GM23338 (cell line): ENCODE measurements at regions not wholly inside any gene's neighbourhood (a gene's known extent, or its start where the extent isn't known, plus 50 kb on each side); places are given as distances from the start of the nearest gene placed in this dataset.

Experiments used
- ATAC-seq: fragments of 200-7000 bp; cut with Tn5 transposase; 3 replicates; pipeline ENCODE4 v1.9.1; 2020
- DNase-seq: peaks from one replicate; pipeline ENCODE4 v3.0.0-alpha.2; 2015; ENCODE audit warnings: low spot score
- H2AFZ ChIP-seq: fragments of 200-600 bp; sonication (generic); 2 replicates; pipeline ENCODE4 v1.8.0; 2016; ENCODE audit warnings: antibody characterized with exemption, mild to moderate bottlenecking, moderate library complexity
- H3F3A ChIP-seq: fragments of 200-600 bp; sonication (generic); replicated peaks from 2 replicates; pipeline ENCODE4 v1.8.0; 2017; ENCODE audit warnings: antibody characterized with exemption, mixed run types, low read depth
- H3K27ac ChIP-seq: fragments of 200-600 bp; sonication (generic); 2 replicates; pipeline ENCODE4 v1.6.1; 2016; ENCODE audit warnings: low read depth
- H3K27me3 ChIP-seq: fragments of 200-600 bp; sonication (generic); 2 replicates; pipeline ENCODE4 v1.8.0; 2016; ENCODE audit warnings: mild to moderate bottlenecking, mixed run types, moderate library complexity; ENCODE audit not compliant: insufficient read depth
- H3K36me3 ChIP-seq: fragments of 200-600 bp; sonication (generic); 2 replicates; pipeline ENCODE4 v1.8.0; 2016; ENCODE audit warnings: mild to moderate bottlenecking; ENCODE audit not compliant: insufficient read depth
- H3K4me1 ChIP-seq: fragments of 200-600 bp; sonication (generic); 2 replicates; pipeline ENCODE4 v1.8.0; 2016; ENCODE audit warnings: mild to moderate bottlenecking, moderate library complexity; ENCODE audit not compliant: insufficient read depth
- H3K4me2 ChIP-seq: fragments of 200-600 bp; sonication (generic); 2 replicates; pipeline ENCODE4 v1.7.1; 2017; ENCODE audit warnings: mixed run types
- H3K4me3 ChIP-seq: fragments of 200-600 bp; sonication (generic); 2 replicates; pipeline ENCODE4 v1.6.1; 2016; ENCODE audit warnings: mixed run types
- H3K79me2 ChIP-seq: fragments of 200-600 bp; sonication (generic); replicated peaks from 2 replicates; pipeline ENCODE4 v1.8.0; 2017; ENCODE audit warnings: mild to moderate bottlenecking; ENCODE audit not compliant: insufficient read depth
- H3K9me2 ChIP-seq: fragments of 200-600 bp; sonication (generic); 2 replicates; pipeline ENCODE4 v1.8.0; 2017; ENCODE audit not compliant: insufficient read depth
- H4K20me1 ChIP-seq: fragments of 200-600 bp; sonication (generic); replicated peaks from 2 replicates; pipeline ENCODE4 v1.8.0; 2017; ENCODE audit warnings: mild to moderate bottlenecking; ENCODE audit not compliant: insufficient read depth
- H3K27ac Mint-ChIP-seq: 2 replicates; pipeline ENCODE4 v1.8.0; 2020; ENCODE audit warnings: inconsistent platforms, mild to moderate bottlenecking, moderate library complexity, mixed read lengths
- H3K27me3 Mint-ChIP-seq: 3 replicates; pipeline ENCODE4 v1.8.0; 2022; ENCODE audit warnings: low read depth, mild to moderate bottlenecking, moderate library complexity, mixed read lengths, inconsistent platforms; ENCODE audit not compliant: insufficient read depth, poor library complexity
- H3K36me3 Mint-ChIP-seq: 3 replicates; pipeline ENCODE4 v1.8.0; 2021; ENCODE audit warnings: low read depth, mild to moderate bottlenecking, inconsistent platforms, moderate library complexity, mixed read lengths
- H3K4me1 Mint-ChIP-seq: 3 replicates; pipeline ENCODE4 v1.8.0; 2020; ENCODE audit warnings: mild to moderate bottlenecking, inconsistent platforms, mixed read lengths
- H3K4me3 Mint-ChIP-seq: 3 replicates; pipeline ENCODE4 v1.8.0; 2021; ENCODE audit warnings: moderate library complexity, mild to moderate bottlenecking, inconsistent platforms, mixed read lengths
- H3K9me3 Mint-ChIP-seq: 3 replicates; pipeline ENCODE4 v1.8.0; 2020; ENCODE audit warnings: moderate library complexity, mild to moderate bottlenecking, inconsistent platforms, mixed read lengths
- CREB1 ChIP-seq: fragments of 250-450 bp; sonication (Bioruptor Pico); IDR thresholded peaks from 2 replicates; pipeline ENCODE4 v1.5.0; 2020; ENCODE audit warnings: low read depth, mild to moderate bottlenecking, moderate library complexity
- CTCF ChIP-seq, 2 experiments: fragments of 200-600 bp in 1 of 2; sonication (generic) in 1 of 2; conservative IDR thresholded peaks; 2 replicates each; pipeline versions ENCODE4 v1.5.1 to v1.6.1; 2016 to 2017; ENCODE audit warnings: antibody characterized with exemption in 2 of 2, low read depth in 2 of 2, mild to moderate bottlenecking in 2 of 2, moderate library complexity in 1 of 2
- ETS1 ChIP-seq: IDR thresholded peaks from 2 replicates; pipeline ENCODE4 v1.6.1; 2016; ENCODE audit warnings: antibody characterized with exemption
- EZH2 ChIP-seq: fragments of 200-600 bp; sonication (generic); IDR thresholded peaks from one replicate; pipeline ENCODE4 v1.8.0; 2017; ENCODE audit warnings: antibody characterized with exemption, mild to moderate bottlenecking, low read depth; ENCODE audit not compliant: unreplicated experiment
- EZH2phosphoT487 ChIP-seq: fragments of 200-600 bp; sonication (generic); IDR thresholded peaks from one replicate; pipeline ENCODE4 v1.8.1; 2018; ENCODE audit warnings: antibody characterized with exemption; ENCODE audit not compliant: unreplicated experiment
- JUNB ChIP-seq: IDR thresholded peaks from one replicate; pipeline ENCODE4 v1.6.1; 2016; ENCODE audit warnings: antibody characterized with exemption; ENCODE audit not compliant: unreplicated experiment
- NANOG ChIP-seq: IDR thresholded peaks from 2 replicates; pipeline ENCODE4 v1.6.1; 2016; ENCODE audit warnings: antibody characterized with exemption, borderline replicate concordance
- POLR2AphosphoS5 ChIP-seq: IDR thresholded peaks from 2 replicates; pipeline ENCODE4 v1.6.1; 2016; ENCODE audit warnings: antibody characterized with exemption, low read depth
- REST ChIP-seq: IDR thresholded peaks from one replicate; pipeline ENCODE4 v1.6.1; 2018; ENCODE audit warnings: antibody characterized with exemption; ENCODE audit not compliant: unreplicated experiment
- STAT1 ChIP-seq: IDR thresholded peaks from one replicate; pipeline ENCODE4 v1.6.1; 2016; ENCODE audit warnings: antibody characterized with exemption; ENCODE audit not compliant: unreplicated experiment
- ZNF114 ChIP-seq: fragments of 250-450 bp; sonication (Bioruptor Pico); IDR thresholded peaks from 2 replicates; pipeline ENCODE4 v1.5.0; 2020; ENCODE audit warnings: mild to moderate bottlenecking, moderate library complexity
- ZNF331 ChIP-seq: fragments of 250-450 bp; sonication (Bioruptor Pico); IDR thresholded peaks from 2 replicates; pipeline ENCODE4 v1.5.0; 2020; ENCODE audit warnings: low read depth, mild to moderate bottlenecking, moderate library complexity
- TF ChIP-seq, protein P1 (sequence below): fragments of 250-450 bp; sonication (Bioruptor Pico); IDR thresholded peaks from 2 replicates; pipeline ENCODE4 v1.5.0; 2020; ENCODE audit warnings: mild to moderate bottlenecking, moderate library complexity

DNA sequence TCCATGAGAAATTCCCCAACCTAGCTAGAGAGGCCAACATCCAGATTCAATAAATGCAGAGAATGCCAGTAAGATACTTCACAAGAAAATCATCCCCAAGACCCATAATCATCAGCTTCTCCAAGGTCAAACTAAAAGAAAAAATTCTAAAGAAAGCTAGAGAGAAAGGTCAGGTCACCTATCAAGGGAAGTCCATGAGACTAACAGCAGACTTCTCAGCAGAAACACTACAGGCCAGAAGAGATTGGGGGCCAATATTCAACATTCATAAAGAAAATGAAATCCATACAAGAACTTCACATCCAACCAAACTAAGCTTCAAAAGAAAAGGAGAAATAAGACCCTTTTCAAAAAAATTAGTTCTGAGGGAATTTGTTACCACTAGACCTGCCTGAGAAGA, 118.8 kb upstream of the ANXA10 start:
- no peak overlapping the region for H3K4me3 ChIP-seq
- no peak overlapping the region for H3K4me2 ChIP-seq
- no peak for DNase-seq
- H3K27me3 Mint-ChIP-seq, result no peaks in the 10 kb centered on the region
- no peak overlapping the region for H3K4me3 Mint-ChIP-seq
- H3K79me2 ChIP-seq, result no peaks in the 10 kb centered on the region
- no peak overlapping the region for H3K27ac ChIP-seq
- no peaks in the 10 kb centered on the region for H3K4me1 ChIP-seq
- no peak overlapping the region for H2AFZ ChIP-seq
- no peaks in the 10 kb centered on the region for H3K27me3 ChIP-seq
- no peak for ATAC-seq
- H3F3A ChIP-seq, result no peaks in the 10 kb centered on the region
- no peak overlapping the region for H3K27ac Mint-ChIP-seq
- peaks cover 32% of the 10 kb centered on the region; the same call in 2 of the 3 replicates for H3K36me3 Mint-ChIP-seq
- no peaks in the 10 kb centered on the region for H4K20me1 ChIP-seq
- H3K9me3 Mint-ChIP-seq, result peaks cover 67% of the 10 kb centered on the region
- peaks cover 5% of the 10 kb centered on the region for H3K9me2 ChIP-seq
- TF ChIP-seq NANOG (no peak), JUNB (no peak), REST (no peak), CTCF (conservative IDR thresholded peaks at IDR 0.05; ENCODE audit: low read depth in 2 of 2) (no peak), POLR2AphosphoS5 (no peak), EZH2 (no peak), ZNF114 (no peak), CREB1 (CRISPR knock-in tag) (no peak), ZNF331 (CRISPR knock-in tag) (no peak), STAT1 (no peak), ETS1 (no peak), EZH2phosphoT487 (no peak)
- TF ChIP-seq, protein P1, sequence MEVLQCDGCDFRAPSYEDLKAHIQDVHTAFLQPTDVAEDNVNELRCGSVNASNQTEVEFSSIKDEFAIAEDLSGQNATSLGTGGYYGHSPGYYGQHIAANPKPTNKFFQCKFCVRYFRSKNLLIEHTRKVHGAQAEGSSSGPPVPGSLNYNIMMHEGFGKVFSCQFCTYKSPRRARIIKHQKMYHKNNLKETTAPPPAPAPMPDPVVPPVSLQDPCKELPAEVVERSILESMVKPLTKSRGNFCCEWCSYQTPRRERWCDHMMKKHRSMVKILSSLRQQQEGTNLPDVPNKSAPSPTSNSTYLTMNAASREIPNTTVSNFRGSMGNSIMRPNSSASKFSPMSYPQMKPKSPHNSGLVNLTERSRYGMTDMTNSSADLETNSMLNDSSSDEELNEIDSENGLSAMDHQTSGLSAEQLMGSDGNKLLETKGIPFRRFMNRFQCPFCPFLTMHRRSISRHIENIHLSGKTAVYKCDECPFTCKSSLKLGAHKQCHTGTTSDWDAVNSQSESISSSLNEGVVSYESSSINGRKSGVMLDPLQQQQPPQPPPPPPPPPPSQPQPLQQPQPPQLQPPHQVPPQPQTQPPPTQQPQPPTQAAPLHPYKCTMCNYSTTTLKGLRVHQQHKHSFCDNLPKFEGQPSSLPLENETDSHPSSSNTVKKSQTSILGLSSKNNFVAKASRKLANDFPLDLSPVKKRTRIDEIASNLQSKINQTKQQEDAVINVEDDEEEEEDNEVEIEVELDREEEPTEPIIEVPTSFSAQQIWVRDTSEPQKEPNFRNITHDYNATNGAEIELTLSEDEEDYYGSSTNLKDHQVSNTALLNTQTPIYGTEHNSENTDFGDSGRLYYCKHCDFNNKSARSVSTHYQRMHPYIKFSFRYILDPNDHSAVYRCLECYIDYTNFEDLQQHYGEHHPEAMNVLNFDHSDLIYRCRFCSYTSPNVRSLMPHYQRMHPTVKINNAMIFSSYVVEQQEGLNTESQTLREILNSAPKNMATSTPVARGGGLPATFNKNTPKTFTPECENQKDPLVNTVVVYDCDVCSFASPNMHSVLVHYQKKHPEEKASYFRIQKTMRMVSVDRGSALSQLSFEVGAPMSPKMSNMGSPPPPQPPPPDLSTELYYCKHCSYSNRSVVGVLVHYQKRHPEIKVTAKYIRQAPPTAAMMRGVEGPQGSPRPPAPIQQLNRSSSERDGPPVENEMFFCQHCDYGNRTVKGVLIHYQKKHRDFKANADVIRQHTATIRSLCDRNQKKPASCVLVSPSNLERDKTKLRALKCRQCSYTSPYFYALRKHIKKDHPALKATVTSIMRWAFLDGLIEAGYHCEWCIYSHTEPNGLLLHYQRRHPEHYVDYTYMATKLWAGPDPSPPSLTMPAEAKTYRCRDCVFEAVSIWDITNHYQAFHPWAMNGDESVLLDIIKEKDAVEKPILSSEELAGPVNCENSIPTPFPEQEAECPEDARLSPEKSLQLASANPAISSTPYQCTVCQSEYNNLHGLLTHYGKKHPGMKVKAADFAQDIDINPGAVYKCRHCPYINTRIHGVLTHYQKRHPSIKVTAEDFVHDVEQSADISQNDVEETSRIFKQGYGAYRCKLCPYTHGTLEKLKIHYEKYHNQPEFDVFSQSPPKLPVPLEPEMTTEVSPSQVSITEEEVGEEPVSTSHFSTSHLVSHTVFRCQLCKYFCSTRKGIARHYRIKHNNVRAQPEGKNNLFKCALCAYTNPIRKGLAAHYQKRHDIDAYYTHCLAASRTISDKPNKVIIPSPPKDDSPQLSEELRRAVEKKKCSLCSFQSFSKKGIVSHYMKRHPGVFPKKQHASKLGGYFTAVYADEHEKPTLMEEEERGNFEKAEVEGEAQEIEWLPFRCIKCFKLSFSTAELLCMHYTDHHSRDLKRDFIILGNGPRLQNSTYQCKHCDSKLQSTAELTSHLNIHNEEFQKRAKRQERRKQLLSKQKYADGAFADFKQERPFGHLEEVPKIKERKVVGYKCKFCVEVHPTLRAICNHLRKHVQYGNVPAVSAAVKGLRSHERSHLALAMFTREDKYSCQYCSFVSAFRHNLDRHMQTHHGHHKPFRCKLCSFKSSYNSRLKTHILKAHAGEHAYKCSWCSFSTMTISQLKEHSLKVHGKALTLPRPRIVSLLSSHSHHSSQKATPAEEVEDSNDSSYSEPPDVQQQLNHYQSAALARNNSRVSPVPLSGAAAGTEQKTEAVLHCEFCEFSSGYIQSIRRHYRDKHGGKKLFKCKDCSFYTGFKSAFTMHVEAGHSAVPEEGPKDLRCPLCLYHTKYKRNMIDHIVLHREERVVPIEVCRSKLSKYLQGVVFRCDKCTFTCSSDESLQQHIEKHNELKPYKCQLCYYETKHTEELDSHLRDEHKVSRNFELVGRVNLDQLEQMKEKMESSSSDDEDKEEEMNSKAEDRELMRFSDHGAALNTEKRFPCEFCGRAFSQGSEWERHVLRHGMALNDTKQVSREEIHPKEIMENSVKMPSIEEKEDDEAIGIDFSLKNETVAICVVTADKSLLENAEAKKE, result no peak
- peaks cover 3% of the 10 kb centered on the region for H3K36me3 ChIP-seq
- no peaks in the 10 kb centered on the region for H3K4me1 Mint-ChIP-seq
